GM23338 (cell line): ENCODE measurements at regions not wholly inside any gene's neighbourhood (a gene's known extent, or its start where the extent isn't known, plus 50 kb on each side); places are given as distances from the start of the nearest gene placed in this dataset.

Source experiments
- ATAC-seq: fragments of 200-7000 bp; cut with Tn5 transposase; 3 replicates; pipeline ENCODE4 v1.9.1; 2020
- DNase-seq: peaks from one replicate; pipeline ENCODE4 v3.0.0-alpha.2; 2015; ENCODE audit warnings: low spot score
- H2AFZ ChIP-seq: fragments of 200-600 bp; sonication (generic); 2 replicates; pipeline ENCODE4 v1.8.0; 2016; ENCODE audit warnings: antibody characterized with exemption, mild to moderate bottlenecking, moderate library complexity
- H3F3A ChIP-seq: fragments of 200-600 bp; sonication (generic); replicated peaks from 2 replicates; pipeline ENCODE4 v1.8.0; 2017; ENCODE audit warnings: antibody characterized with exemption, mixed run types, low read depth
- H3K27ac ChIP-seq: fragments of 200-600 bp; sonication (generic); 2 replicates; pipeline ENCODE4 v1.6.1; 2016; ENCODE audit warnings: low read depth
- H3K27me3 ChIP-seq: fragments of 200-600 bp; sonication (generic); 2 replicates; pipeline ENCODE4 v1.8.0; 2016; ENCODE audit warnings: mild to moderate bottlenecking, mixed run types, moderate library complexity; ENCODE audit not compliant: insufficient read depth
- H3K36me3 ChIP-seq: fragments of 200-600 bp; sonication (generic); 2 replicates; pipeline ENCODE4 v1.8.0; 2016; ENCODE audit warnings: mild to moderate bottlenecking; ENCODE audit not compliant: insufficient read depth
- H3K4me1 ChIP-seq: fragments of 200-600 bp; sonication (generic); 2 replicates; pipeline ENCODE4 v1.8.0; 2016; ENCODE audit warnings: mild to moderate bottlenecking, moderate library complexity; ENCODE audit not compliant: insufficient read depth
- H3K4me2 ChIP-seq: fragments of 200-600 bp; sonication (generic); 2 replicates; pipeline ENCODE4 v1.7.1; 2017; ENCODE audit warnings: mixed run types
- H3K4me3 ChIP-seq: fragments of 200-600 bp; sonication (generic); 2 replicates; pipeline ENCODE4 v1.6.1; 2016; ENCODE audit warnings: mixed run types
- H3K79me2 ChIP-seq: fragments of 200-600 bp; sonication (generic); replicated peaks from 2 replicates; pipeline ENCODE4 v1.8.0; 2017; ENCODE audit warnings: mild to moderate bottlenecking; ENCODE audit not compliant: insufficient read depth
- H3K9me2 ChIP-seq: fragments of 200-600 bp; sonication (generic); 2 replicates; pipeline ENCODE4 v1.8.0; 2017; ENCODE audit not compliant: insufficient read depth
- H4K20me1 ChIP-seq: fragments of 200-600 bp; sonication (generic); replicated peaks from 2 replicates; pipeline ENCODE4 v1.8.0; 2017; ENCODE audit warnings: mild to moderate bottlenecking; ENCODE audit not compliant: insufficient read depth
- H3K27ac Mint-ChIP-seq: 2 replicates; pipeline ENCODE4 v1.8.0; 2020; ENCODE audit warnings: inconsistent platforms, mild to moderate bottlenecking, moderate library complexity, mixed read lengths
- H3K27me3 Mint-ChIP-seq: 3 replicates; pipeline ENCODE4 v1.8.0; 2022; ENCODE audit warnings: low read depth, mild to moderate bottlenecking, moderate library complexity, mixed read lengths, inconsistent platforms; ENCODE audit not compliant: insufficient read depth, poor library complexity
- H3K36me3 Mint-ChIP-seq: 3 replicates; pipeline ENCODE4 v1.8.0; 2021; ENCODE audit warnings: low read depth, mild to moderate bottlenecking, inconsistent platforms, moderate library complexity, mixed read lengths
- H3K4me1 Mint-ChIP-seq: 3 replicates; pipeline ENCODE4 v1.8.0; 2020; ENCODE audit warnings: mild to moderate bottlenecking, inconsistent platforms, mixed read lengths
- H3K4me3 Mint-ChIP-seq: 3 replicates; pipeline ENCODE4 v1.8.0; 2021; ENCODE audit warnings: moderate library complexity, mild to moderate bottlenecking, inconsistent platforms, mixed read lengths
- H3K9me3 Mint-ChIP-seq: 3 replicates; pipeline ENCODE4 v1.8.0; 2020; ENCODE audit warnings: moderate library complexity, mild to moderate bottlenecking, inconsistent platforms, mixed read lengths
- CREB1 ChIP-seq: fragments of 250-450 bp; sonication (Bioruptor Pico); IDR thresholded peaks from 2 replicates; pipeline ENCODE4 v1.5.0; 2020; ENCODE audit warnings: low read depth, mild to moderate bottlenecking, moderate library complexity
- CTCF ChIP-seq, 2 experiments: fragments of 200-600 bp in 1 of 2; sonication (generic) in 1 of 2; conservative IDR thresholded peaks; 2 replicates each; pipeline versions ENCODE4 v1.5.1 to v1.6.1; 2016 to 2017; ENCODE audit warnings: antibody characterized with exemption in 2 of 2, low read depth in 2 of 2, mild to moderate bottlenecking in 2 of 2, moderate library complexity in 1 of 2
- ETS1 ChIP-seq: IDR thresholded peaks from 2 replicates; pipeline ENCODE4 v1.6.1; 2016; ENCODE audit warnings: antibody characterized with exemption
- EZH2 ChIP-seq: fragments of 200-600 bp; sonication (generic); IDR thresholded peaks from one replicate; pipeline ENCODE4 v1.8.0; 2017; ENCODE audit warnings: antibody characterized with exemption, mild to moderate bottlenecking, low read depth; ENCODE audit not compliant: unreplicated experiment
- NANOG ChIP-seq: IDR thresholded peaks from 2 replicates; pipeline ENCODE4 v1.6.1; 2016; ENCODE audit warnings: antibody characterized with exemption, borderline replicate concordance
- REST ChIP-seq: IDR thresholded peaks from one replicate; pipeline ENCODE4 v1.6.1; 2018; ENCODE audit warnings: antibody characterized with exemption; ENCODE audit not compliant: unreplicated experiment
- ZNF114 ChIP-seq: fragments of 250-450 bp; sonication (Bioruptor Pico); IDR thresholded peaks from 2 replicates; pipeline ENCODE4 v1.5.0; 2020; ENCODE audit warnings: mild to moderate bottlenecking, moderate library complexity
- ZNF331 ChIP-seq: fragments of 250-450 bp; sonication (Bioruptor Pico); IDR thresholded peaks from 2 replicates; pipeline ENCODE4 v1.5.0; 2020; ENCODE audit warnings: low read depth, mild to moderate bottlenecking, moderate library complexity

- H3K36me3 Mint-ChIP-seq, result no peaks in the 10 kb centered on the region
- DNase-seq (no peak), ATAC-seq (no peak)
- Histone ChIP-seq H3K36me3 (no peaks in the 10 kb centered on the region), H2AFZ (no peak overlapping the region), H3K4me1 (no peaks in the 10 kb centered on the region), H3K4me2 (no peak overlapping the region), H3K27ac (no peak overlapping the region), H3F3A (no peaks in the 10 kb centered on the region), H4K20me1 (no peaks in the 10 kb centered on the region), H3K9me2 (peaks cover 6% of the 10 kb centered on the region; the same call in 1 of the 2 replicates), H3K4me3 (no peak overlapping the region), H3K27me3 (no peaks in the 10 kb centered on the region), H3K79me2 (no peaks in the 10 kb centered on the region)
- peaks cover 5% of the 10 kb centered on the region; the same call in 2 of the 3 replicates for H3K4me1 Mint-ChIP-seq
- H3K27me3 Mint-ChIP-seq, result no peaks in the 10 kb centered on the region
- no peak overlapping the region for H3K4me3 Mint-ChIP-seq
- no peaks in the 10 kb centered on the region for H3K9me3 Mint-ChIP-seq
- TF ChIP-seq ZNF114 (CRISPR knock-in tag) (no peak), CTCF (conservative IDR thresholded peaks at IDR 0.05; ENCODE audit: low read depth in 2 of 2) (no peak), CREB1 (CRISPR knock-in tag) (no peak)
- no peak overlapping the region for H3K27ac Mint-ChIP-seq
These were observed 97.7 kb upstream of the FGGY start for GRCh38 chr1:59199147-59199546.

- Histone ChIP-seq H3K79me2 (no peaks in the 10 kb centered on the region), H3K4me2 (no peak overlapping the region), H3K4me3 (no peak overlapping the region), H3F3A (no peaks in the 10 kb centered on the region), H3K36me3 (no peaks in the 10 kb centered on the region; the same call in 1 of the 2 replicates), H4K20me1 (no peaks in the 10 kb centered on the region), H3K4me1 (no peaks in the 10 kb centered on the region), H2AFZ (no peak overlapping the region), H3K27ac (no peak overlapping the region), H3K9me2 (peaks cover 1% of the 10 kb centered on the region; the same call in 1 of the 2 replicates), H3K27me3 (no peaks in the 10 kb centered on the region)
- DNase-seq (no peak), ATAC-seq (no peak)
- Mint-ChIP-seq H3K27me3 (no peaks in the 10 kb centered on the region), H3K27ac (no peak overlapping the region), H3K9me3 (peaks cover 1% of the 10 kb centered on the region; the same call in 2 of the 3 replicates), H3K4me1 (peaks cover 5% of the 10 kb centered on the region; the same call in 2 of the 3 replicates), H3K36me3 (peaks cover 1% of the 10 kb centered on the region; the same call in 1 of the 3 replicates), H3K4me3 (no peak overlapping the region)
- TF ChIP-seq ETS1 (no peak), NANOG (no peak), ZNF331 (no peak), EZH2 (no peak), REST (no peak)
These were observed 97.0 kb upstream of the FGGY start for GRCh38 chr1:59199719-59200376.
